ENCODE measurements at regions not wholly inside any gene's neighbourhood (a gene's known extent, or its start where the extent isn't known, plus 50 kb on each side); places are given as distances from the start of the nearest gene placed in this dataset.

GRCh38 chr4:129708784-129709183 lies 612.8 kb downstream of the C4orf33 start:
- no peak overlapping the region for H3K4me3 ChIP-seq (ENCODE audit: low read depth, low read length)
- no peaks in the 10 kb centered on the region for H3K36me3 ChIP-seq (ENCODE audit: control insufficient read depth, insufficient read depth, low read length)
- TF ChIP-seq CTCF (IDR thresholded peaks at IDR 0.05; ENCODE audit: insufficient read depth, low read length, poor library complexity, severe bottlenecking), result no peak
- no peaks in the 10 kb centered on the region for H3K27me3 ChIP-seq (ENCODE audit: control insufficient read depth, insufficient read depth, low read length)
- DNase-seq (ENCODE audit: low read depth), result no peak

GRCh38 chr4:129738175-129738574 lies 642.2 kb downstream of the C4orf33 start:
- no peak for DNase-seq (ENCODE audit: low read depth)
- H3K4me3 ChIP-seq (ENCODE audit: low read depth, low read length), result no peak overlapping the region
- H3K27me3 ChIP-seq (ENCODE audit: control insufficient read depth, insufficient read depth, low read length), result no peaks in the 10 kb centered on the region
- no peaks in the 10 kb centered on the region for H3K36me3 ChIP-seq (ENCODE audit: control insufficient read depth, insufficient read depth, low read length)
- no peak for TF ChIP-seq CTCF (IDR thresholded peaks at IDR 0.05; ENCODE audit: insufficient read depth, low read length, poor library complexity, severe bottlenecking)

- no peaks in the 10 kb centered on the region for H3K27me3 ChIP-seq (ENCODE audit: control insufficient read depth, insufficient read depth, low read length)
- no peak for DNase-seq (ENCODE audit: low read depth)
- TF ChIP-seq CTCF (IDR thresholded peaks at IDR 0.05; ENCODE audit: insufficient read depth, low read length, poor library complexity, severe bottlenecking), result no peak
- H3K36me3 ChIP-seq (ENCODE audit: control insufficient read depth, insufficient read depth, low read length), result no peaks in the 10 kb centered on the region
- no peak overlapping the region for H3K4me3 ChIP-seq (ENCODE audit: low read depth, low read length)
Measured at GRCh38 chr4:129747756-129748155, 651.8 kb downstream of the C4orf33 start.

GRCh38 chr4:129748991-129749390 lies 653.0 kb downstream of the C4orf33 start:
- no peaks in the 10 kb centered on the region for H3K27me3 ChIP-seq (ENCODE audit: control insufficient read depth, insufficient read depth, low read length)
- H3K36me3 ChIP-seq (ENCODE audit: control insufficient read depth, insufficient read depth, low read length), result no peaks in the 10 kb centered on the region
- no peak for TF ChIP-seq CTCF (IDR thresholded peaks at IDR 0.05; ENCODE audit: insufficient read depth, low read length, poor library complexity, severe bottlenecking)
- no peak for DNase-seq (ENCODE audit: low read depth)
- H3K4me3 ChIP-seq (ENCODE audit: low read depth, low read length), result no peak overlapping the region

GRCh38 chr4:129751646-129752045 lies 655.7 kb downstream of the C4orf33 start:
- no peaks in the 10 kb centered on the region for H3K36me3 ChIP-seq (ENCODE audit: control insufficient read depth, insufficient read depth, low read length)
- TF ChIP-seq CTCF (IDR thresholded peaks at IDR 0.05; ENCODE audit: insufficient read depth, low read length, poor library complexity, severe bottlenecking), result no peak
- DNase-seq (ENCODE audit: low read depth), result no peak
- H3K27me3 ChIP-seq (ENCODE audit: control insufficient read depth, insufficient read depth, low read length), result no peaks in the 10 kb centered on the region
- no peak overlapping the region for H3K4me3 ChIP-seq (ENCODE audit: low read depth, low read length)

- no peaks in the 10 kb centered on the region for H3K36me3 ChIP-seq (ENCODE audit: control insufficient read depth, insufficient read depth, low read length)
- TF ChIP-seq CTCF (IDR thresholded peaks at IDR 0.05; ENCODE audit: insufficient read depth, low read length, poor library complexity, severe bottlenecking), result no peak
- H3K27me3 ChIP-seq (ENCODE audit: control insufficient read depth, insufficient read depth, low read length), result no peaks in the 10 kb centered on the region
- no peak for DNase-seq (ENCODE audit: low read depth)
- H3K4me3 ChIP-seq (ENCODE audit: low read depth, low read length), result no peak overlapping the region
Measured at GRCh38 chr4:129783596-129783995, 687.6 kb downstream of the C4orf33 start.
